22Rv1 (cell line): ENCODE measurements at regions not wholly inside any gene's neighbourhood (a gene's known extent, or its start where the extent isn't known, plus 50 kb on each side); places are given as distances from the start of the nearest gene placed in this dataset.
A peak's percentile ranks its signal among the peaks of the same experiment; 100 is the strongest.

Experiments used
- H3K27ac ChIP-seq: fragments of 450-650 bp; 2 replicates; pipeline ENCODE4 v1.5.1; 2017
- ZFX ChIP-seq: fragments of 450-650 bp; IDR thresholded peaks from 2 replicates; pipeline ENCODE4 v1.6.1; 2017; ENCODE audit warnings: antibody characterized with exemption, borderline replicate concordance
- TF ChIP-seq, protein P1 (sequence below): fragments of 450-650 bp; IDR thresholded peaks from 2 replicates; pipeline ENCODE4 v1.5.1; 2017; ENCODE audit warnings: mild to moderate bottlenecking

DNA sequence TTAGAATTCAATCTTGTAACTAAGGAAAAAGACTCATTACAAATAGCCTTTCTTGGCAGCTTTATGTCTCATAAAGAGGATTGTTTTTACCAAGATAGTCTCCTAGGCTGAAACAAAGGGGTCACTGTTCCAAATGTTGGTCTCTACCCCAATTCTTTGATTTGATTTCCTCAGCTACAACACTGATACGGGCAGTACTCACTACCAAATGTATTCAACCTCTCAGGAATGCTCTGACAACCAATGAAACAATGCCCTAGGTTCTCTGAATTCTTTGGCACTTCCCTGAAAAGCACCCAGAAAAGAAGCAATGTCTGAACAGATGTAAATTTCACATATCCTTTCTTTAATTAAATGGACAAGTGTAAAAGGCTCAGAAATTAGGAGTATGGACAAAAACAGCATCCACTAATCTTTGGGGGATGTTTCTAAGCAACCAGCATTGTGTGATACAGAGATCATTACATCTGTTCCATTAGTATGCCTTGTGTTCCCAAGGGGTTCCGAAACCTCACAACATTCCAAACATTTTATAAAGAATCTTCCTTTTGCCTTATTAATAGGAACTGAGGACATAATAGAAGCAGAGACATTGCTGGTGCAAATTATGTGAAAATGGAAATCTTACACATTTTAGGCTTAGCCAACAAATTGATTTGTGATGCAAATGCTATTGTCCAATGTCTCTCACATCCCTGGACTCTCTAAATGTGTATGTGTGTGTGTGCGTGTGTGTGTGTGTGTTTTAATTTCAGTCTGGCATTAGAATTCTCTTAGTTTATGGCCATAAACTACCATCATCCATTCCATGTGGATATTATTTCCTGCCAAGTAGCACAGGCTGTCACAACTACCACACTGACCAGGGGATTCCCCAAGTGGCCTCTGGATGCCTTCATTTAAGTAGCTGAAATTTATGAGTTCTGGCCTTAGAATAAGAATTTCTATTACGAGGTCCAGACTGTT lies 276.0 kb downstream of the MTX2 start:
- TF ChIP-seq ZFX: no peak
- TF ChIP-seq, protein P1, sequence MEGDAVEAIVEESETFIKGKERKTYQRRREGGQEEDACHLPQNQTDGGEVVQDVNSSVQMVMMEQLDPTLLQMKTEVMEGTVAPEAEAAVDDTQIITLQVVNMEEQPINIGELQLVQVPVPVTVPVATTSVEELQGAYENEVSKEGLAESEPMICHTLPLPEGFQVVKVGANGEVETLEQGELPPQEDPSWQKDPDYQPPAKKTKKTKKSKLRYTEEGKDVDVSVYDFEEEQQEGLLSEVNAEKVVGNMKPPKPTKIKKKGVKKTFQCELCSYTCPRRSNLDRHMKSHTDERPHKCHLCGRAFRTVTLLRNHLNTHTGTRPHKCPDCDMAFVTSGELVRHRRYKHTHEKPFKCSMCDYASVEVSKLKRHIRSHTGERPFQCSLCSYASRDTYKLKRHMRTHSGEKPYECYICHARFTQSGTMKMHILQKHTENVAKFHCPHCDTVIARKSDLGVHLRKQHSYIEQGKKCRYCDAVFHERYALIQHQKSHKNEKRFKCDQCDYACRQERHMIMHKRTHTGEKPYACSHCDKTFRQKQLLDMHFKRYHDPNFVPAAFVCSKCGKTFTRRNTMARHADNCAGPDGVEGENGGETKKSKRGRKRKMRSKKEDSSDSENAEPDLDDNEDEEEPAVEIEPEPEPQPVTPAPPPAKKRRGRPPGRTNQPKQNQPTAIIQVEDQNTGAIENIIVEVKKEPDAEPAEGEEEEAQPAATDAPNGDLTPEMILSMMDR: no peak
- H3K27ac ChIP-seq: no peak overlapping the region

DNA sequence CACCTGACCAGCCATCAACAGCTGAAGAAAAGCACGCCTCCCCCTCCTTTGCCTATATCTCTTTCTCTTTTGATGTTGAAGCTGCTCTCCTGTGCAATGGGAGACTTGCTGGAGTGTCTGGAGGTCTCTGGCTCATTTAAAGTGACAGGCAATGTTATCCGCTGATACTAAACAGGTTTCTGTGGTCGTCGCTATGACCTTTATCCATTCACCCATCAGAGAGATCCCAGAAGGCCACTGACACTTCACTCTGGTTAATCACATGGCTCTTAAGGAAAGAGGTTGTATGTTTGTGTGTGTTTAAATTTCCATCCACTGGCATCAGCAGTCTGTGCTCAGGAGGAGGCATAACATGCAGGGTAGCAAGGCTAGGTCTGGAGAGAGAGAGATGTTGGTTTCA lies 277.3 kb downstream of the MTX2 start:
- TF ChIP-seq, protein P1: no peak
- TF ChIP-seq ZFX: no peak
- H3K27ac ChIP-seq: no peak overlapping the region

DNA sequence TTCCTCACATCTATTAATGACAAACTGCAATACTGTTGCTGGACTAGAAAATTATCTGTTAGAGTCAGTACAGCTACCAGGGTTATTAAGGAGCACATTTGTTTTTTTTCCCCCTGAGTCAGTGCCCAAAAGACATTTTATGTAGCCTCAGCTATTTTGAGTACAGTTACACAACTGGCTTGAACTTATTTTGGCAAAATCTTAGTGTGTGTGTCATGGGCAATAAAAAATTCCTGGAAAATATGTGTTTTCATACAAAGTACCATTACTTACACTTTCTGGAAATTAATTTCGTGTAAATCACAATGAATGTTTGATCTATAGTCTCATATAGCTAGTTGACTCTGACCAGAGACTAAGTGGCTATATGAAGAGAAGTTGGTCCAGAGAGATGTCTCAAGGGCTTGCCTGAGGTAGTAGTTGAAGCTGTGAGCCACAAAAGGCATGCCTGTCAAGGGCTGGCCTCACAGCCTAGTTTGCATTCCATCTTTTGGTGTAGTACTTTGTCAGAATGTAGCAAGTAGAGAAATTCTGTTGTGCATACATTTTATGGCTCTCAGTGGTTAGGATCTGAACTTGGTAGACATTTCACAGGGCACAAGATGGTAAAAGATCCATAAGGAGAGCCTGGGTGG lies 283.4 kb downstream of the MTX2 start:
- no peak overlapping the region for H3K27ac ChIP-seq

DNA sequence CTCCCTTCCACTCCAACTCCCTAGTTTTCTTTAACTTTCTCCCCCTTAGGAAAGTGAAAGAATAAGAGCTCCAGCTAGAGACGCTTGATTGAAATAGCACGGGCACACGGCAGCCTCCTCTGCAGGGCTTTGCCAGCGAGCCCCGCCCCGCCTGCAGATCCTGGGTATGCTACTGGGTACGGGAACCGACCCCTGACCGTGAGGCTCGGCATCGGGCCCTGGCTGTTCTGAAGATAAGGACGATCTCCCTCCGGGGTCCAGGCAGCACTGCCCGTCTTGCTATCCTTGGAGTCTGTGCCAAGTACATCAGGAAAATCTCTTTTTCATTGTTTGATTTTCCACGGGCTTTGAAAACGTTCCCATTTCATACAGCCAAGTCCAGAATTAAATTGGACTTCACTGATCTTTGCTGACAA lies 284.5 kb downstream of the MTX2 start:
- no peak for TF ChIP-seq ZFX
- TF ChIP-seq, protein P1: no peak
- no peak overlapping the region for H3K27ac ChIP-seq

More for the DNA sequence above, 283.4 kb downstream of the MTX2 start:
- no peak for TF ChIP-seq ZFX
- TF ChIP-seq, protein P1: no peak

DNA sequence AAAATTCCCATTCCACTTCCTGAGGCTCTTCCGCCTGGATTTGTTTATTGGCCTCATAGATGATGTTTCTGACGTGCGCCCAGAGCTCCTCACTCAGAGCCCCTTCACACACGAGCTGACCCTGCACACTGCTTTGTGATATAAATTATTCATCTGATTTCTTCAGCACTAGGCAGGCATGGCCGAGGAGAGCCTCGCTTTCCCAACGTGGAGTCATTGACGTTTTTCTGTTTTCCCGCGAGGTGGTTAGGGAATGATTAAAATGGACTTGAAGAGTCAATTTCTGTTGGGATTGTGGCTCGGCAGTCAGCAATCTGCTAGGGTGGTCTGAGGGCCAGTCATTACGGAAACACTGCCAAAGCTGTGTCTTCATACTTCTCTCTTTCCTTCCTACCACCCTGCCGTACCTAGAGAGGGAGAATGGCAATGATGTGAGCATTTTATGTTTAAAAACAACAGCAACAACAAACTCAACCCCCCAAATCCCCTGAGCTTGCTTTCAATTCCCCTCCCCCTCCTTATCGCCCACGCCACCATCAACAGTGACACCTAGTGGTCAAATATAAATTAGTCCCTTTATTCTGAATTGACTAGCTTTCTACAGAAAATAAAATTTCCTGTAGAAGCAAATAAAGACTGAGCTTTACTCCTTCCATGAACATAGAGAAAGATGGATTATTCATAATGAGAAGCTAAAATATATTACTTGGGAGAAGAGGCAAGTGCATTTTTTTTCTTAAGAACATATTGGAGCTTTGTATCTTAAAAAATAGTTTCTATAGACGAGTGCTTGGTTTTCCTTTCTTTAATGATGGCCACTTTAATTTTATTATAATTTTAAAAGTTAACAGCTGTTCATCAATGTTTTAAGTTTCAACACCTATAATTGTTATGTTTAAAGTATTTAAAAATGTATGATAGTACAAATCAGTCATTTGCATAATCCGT lies 285.1 kb downstream of the MTX2 start:
- TF ChIP-seq, protein P1: peak; percentile 65
- TF ChIP-seq ZFX: no peak

DNA sequence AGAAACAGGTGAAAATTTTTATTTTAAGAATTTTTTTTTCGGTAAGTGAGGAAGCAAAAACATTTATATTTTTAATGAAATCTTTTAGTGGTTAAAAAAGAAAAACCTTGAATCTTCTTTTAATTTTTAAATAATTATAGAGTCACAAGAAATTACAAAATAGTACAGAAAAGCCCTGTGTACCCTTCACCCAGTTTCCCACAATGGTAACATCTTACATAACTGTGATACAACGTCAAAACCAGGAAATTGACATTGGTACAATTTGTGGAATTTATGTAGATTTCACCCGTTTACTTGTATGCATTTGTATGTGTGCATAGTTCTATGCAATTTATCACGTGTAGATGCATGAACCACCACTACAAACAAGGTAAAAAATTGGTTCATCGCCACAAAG lies 285.9 kb downstream of the MTX2 start:
- TF ChIP-seq, protein P1: no peak
- TF ChIP-seq ZFX: no peak
- no peak overlapping the region for H3K27ac ChIP-seq

More for the DNA sequence above, 285.1 kb downstream of the MTX2 start:
- no peak overlapping the region for H3K27ac ChIP-seq
